ELR (cell line): ENCODE measurements at regions not wholly inside any gene's neighbourhood (a gene's known extent, or its start where the extent isn't known, plus 50 kb on each side); places are given as distances from the start of the nearest gene placed in this dataset.
"Not testable (repeated sequence)": the region's sequence is repeated elsewhere in the genome, so short reads cannot be mapped to it uniquely, and the experiment has no call there.

Experiments used
- DNase-seq: peaks from one replicate; pipeline ENCODE4 v3.0.0-alpha.2; 2015; ENCODE audit warnings: low read depth

- no peak for DNase-seq
Observed at GRCh38 chr9:135295551-135296300, 183.9 kb upstream of the PPP1R26 start.

GRCh38 chr9:135296735-135297455, 182.7 kb upstream of the PPP1R26 start:
- DNase-seq = no peak

DNA sequence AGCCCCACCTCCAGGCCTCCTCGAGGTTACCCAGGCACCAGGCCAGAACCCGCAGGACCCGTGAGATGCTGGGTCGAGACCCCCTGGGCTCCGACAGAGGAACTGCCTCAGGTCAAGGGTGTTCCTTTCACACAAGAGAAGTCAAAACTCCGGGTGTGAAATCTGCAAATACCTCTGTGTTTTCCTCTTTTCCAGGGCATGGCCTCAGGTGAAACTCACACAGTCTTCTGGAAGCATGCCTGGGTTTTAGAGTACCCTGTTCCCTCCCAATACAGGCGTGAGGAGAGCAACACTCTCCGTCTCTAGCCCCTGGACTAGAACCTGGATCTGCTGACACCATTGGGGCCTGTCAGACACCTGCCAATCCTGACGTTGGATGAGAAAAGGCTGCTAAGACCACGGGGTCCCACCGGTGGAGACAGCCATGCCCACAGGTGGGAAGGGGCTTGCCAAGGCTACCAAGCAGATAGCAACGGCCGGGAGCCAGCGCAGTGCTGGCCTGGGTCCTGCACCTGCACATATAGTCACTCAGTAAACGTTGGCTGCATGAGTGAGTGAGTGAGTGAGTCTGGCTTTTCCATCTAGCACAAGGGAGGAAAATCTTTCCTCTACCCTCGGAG, 182.0 kb upstream of the PPP1R26 start:
- no peak for DNase-seq

- no peak for DNase-seq
Observed at GRCh38 chr9:135299239-135299590, 180.4 kb upstream of the PPP1R26 start.

DNA sequence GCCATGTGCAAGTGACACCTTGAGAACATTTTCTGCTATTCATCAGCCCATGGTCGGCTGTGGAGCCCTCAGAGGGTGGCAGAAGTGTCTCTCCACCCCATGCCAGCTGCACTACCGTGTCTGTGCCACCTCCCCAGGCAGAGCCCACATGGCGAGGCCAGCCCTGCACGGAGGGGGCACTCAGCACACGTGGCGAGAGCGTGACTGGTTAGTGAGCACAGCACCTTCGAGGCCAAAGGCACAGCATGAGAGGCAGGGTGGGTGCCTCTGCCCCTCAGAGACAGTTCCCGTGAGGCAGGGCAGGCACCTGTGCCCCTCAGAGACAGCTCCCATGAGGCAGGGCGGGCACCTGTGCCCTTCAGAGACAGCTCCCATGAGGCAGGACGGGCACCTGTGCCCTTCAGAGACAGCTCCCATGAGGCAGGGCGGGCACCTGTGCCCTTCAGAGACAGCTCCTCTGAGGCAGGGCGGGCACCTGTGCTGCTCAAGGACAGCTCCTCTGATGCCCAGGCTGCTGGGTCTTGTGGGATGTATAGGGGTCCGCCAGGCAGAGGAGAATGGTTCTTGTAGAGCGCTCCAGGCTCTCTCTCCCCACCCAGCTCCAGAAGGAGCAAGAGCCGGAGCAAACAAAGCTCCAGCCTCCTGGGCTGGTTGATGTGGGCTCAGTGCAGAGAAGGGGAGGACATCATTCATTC, 179.8 kb upstream of the PPP1R26 start:
- no peak for DNase-seq

DNA sequence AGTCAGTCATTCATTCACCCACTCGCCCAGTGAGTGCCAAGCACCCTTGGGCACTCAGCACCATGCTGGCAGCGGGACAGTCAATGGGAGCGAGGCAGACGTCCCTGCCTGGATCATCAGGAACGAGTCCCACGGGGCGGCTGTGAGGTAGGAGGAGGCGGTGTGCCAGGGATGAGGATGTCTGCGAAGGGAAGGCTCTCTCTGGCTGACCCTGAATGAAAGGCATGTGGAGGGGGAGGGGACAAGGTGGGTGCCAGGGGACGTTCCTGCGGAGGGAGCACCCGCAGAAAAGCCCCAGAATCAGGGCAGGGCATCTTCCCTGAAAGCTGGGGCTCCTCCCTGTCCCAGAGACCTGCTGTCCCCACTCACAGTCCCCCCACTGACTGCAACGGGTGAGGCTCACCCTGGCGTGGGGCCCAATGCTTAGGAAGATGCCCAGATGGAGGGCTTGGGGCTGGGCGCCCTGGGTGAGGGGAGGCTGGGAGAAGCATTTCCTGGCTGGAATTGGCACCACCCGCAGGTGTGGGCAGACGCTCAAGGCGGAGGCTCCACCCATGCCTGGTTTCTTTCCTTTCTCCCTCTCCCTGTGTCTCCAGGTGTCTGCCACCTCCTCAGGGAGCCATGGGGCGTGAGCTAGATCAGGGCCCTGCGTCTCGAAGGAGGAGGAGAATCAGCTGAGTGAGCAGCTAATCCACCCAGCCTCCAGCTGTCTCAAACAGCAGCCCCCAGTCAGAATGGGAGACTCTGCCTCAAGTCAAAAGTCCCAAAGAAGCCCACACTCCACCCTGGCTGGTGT, 179.0 kb upstream of the PPP1R26 start:
- no peak for DNase-seq

- no peak for DNase-seq
Observed at GRCh38 chr9:135301271-135302263, 178.0 kb upstream of the PPP1R26 start.

DNA sequence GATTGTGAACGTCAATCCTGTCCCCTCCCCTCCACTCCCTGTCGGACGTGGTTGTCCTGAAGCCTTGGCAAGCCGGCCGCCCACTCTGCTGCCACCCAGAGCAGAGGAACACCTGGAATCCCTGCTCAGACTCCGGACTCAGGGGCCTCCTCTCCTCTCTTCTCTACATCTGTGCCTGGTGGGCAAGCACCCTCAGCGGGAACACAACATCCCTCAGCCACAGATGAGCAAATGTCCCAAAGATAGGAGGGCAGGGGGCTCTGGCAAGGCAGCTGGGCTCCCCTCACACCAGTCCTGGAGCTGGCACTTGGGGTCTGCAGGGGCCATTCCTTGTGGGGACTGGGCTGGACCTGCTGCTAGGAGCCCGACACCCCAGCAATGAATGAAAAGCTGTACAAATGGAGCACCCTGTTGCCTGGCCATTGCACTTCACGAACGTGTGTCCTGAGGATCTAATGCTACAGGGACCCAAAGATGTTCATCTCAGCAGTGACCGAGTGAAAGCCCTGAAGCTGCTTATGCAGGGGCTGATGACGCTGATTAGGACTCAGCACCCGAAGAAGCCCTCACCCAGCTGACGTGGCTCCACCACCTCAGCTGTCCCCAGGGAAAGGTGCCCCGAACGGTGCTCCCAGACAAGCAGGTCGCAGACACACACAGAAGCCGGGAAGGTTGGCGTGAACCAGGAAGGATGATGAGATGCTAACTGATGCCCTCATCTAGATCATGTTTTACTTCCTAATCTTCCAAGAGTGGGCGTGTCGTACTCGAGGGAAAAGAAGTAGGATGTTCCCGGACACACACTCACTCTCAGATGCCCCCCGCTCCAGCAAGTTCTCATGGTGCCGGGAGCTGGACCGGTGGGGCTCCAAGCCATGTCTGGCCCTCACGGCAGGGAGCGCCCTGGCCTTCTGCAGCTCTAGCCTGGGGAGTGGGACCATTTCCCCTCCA, 177.0 kb upstream of the PPP1R26 start:
- DNase-seq = no peak

- no peak for DNase-seq
Observed at GRCh38 chr9:135303280-135303647, 176.3 kb upstream of the PPP1R26 start.

DNA sequence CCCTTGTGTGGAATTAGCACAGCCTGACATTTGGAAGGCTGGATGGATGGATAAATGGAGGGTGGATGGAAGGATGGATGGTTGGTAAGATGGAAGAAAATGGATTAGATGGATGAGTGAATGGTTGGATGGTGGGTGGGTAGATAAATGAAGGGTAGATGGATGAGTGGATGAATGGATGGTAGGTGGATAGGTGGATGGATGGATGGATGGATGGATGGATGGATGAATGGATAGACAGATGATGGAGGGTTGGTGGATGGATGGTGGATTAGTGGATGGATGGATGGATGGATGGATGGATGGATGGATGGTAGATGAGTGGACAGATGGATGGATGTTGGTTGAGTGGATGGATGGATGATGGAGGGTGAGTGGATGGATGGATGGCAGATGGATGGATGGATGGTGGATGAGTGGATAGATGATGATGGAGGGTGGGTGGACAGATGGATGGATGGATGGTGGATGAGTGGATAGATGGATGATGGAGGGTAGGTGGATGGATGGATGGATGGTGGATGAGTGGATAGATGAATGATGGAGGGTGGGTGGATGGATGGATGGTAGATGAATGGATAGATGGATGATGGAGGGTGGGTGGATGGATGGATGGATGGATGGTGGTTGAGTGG, 175.6 kb upstream of the PPP1R26 start:
- no peak for DNase-seq

DNA sequence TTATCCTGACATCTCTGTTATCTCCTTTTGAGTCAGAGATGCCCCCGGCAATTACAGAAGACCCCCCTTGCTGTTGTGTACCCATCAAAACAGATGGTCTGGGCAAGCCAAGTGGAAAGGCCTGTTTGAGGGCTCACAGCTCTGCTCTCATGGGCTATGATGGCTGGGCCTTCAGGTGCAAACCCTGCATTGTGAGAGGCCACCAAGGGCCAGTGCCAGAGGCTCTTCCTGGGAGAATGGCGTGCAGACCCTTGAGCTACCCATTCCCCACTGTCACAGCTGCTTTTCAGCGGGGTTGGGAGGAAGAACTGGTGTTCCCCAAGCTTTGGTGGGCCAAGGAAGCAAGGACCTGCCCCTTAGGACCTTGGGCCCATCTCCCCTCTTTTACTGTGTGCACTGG, 174.7 kb upstream of the PPP1R26 start:
- DNase-seq = no peak

DNA sequence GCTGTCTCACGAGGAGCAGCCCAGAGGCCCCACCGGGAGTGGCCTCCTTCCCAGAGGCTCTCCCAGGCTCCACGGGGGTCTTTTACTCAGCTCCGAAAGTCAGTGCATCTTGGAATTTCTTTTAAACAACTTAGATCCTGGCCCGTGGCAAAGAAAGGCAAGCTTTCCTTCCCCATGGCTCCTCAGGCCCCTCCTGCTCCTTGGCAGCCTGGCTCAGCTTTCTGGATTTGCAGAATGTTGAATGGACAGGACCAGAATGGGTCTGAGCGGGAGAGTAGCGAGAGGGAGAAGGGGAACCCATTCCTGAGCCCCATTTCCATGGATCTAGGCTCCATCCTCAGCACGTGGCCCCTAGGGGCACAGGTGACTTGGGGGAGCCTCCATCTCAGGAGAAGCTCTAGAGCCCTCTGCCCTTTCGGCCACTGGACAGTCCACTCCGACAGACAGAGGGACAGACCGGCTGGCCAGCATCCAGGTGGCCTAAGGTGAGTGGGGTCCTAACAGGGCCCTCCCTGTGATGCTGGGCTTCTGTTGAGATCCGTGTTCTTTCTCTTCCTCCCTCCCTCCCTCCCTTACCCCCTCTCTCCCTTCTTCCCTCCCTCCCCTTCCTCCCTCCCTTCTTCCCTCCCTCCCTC, 173.9 kb upstream of the PPP1R26 start:
- no peak for DNase-seq

- no peak for DNase-seq
Observed at GRCh38 chr9:135306699-135307098, 172.9 kb upstream of the PPP1R26 start.

- DNase-seq = no peak
Observed at GRCh38 chr9:135307300-135307699, 172.3 kb upstream of the PPP1R26 start.

DNA sequence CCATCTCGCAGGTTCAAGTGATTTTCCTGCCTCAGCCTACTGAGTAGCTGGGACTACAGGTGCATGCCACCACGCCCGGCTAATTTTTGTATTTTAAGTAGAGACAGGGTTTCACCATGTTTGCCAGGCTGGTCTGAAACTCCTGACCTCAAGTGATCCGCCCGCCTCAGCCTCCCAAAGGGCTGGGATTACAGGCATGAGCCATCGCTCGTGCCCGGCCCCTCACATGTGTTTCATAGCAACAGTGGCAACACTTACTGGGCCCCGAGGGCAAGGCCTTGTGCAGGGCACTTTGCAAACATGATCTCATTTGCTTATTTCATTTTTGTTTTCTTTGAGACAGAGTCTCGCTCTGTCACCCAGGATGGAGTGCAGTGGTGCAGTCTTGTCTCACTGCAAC, 171.7 kb upstream of the PPP1R26 start:
- DNase-seq = not testable (repeated sequence)

- no peak for DNase-seq
Observed at GRCh38 chr9:135308821-135309762, 170.5 kb upstream of the PPP1R26 start.

DNA sequence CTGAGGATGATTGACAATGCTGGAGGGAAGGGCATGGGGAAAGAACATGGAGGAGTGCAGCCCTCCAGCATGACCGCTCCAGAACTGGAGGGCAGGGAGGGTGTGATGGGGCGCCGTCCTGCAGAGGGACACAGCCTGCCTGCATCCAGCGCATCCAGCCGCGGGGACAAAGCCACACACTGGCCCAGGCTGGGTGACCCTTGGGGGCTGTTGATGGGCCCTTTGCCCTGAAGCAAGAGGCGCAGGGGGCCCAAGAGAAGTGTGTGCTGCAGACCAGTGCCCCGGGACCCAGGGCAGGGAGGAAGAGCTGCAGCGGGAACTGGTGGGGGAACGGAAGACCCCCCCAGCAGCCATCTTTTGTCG, 169.8 kb upstream of the PPP1R26 start:
- DNase-seq = no peak
